Bone marrow (tissue), 2 donors: ENCODE measurements at regions not wholly inside any gene's neighbourhood (a gene's known extent, or its start where the extent isn't known, plus 50 kb on each side); places are given as distances from the start of the nearest gene placed in this dataset.
A peak's percentile ranks its signal among the peaks of the same experiment; 100 is the strongest.

Experiments used
- DNase-seq, 2 donors: peaks; one replicate each; lab custom pipeline; 2025; lab: John Stamatoyannopoulos, UW

- DNase-seq: no peak
Measured at GRCh38 chr12:89256060-89256459, 96.2 kb downstream of the DUSP6 start.

- DNase-seq: no peak
Measured at GRCh38 chr12:89253488-89253887, 98.8 kb downstream of the DUSP6 start.

GRCh38 chr12:89252284-89252683 lies 100.0 kb downstream of the DUSP6 start:
- DNase-seq: no peak

- DNase-seq: no peak
Measured at GRCh38 chr12:89251342-89252271, 100.7 kb downstream of the DUSP6 start.

- peak in 1 of 2 donors; percentile 37 for DNase-seq
Measured at GRCh38 chr12:89250636-89251035, 101.7 kb downstream of the DUSP6 start.

- DNase-seq: peak in 1 of 2 donors; percentile 23
Measured at GRCh38 chr12:89250213-89250612, 102.1 kb downstream of the DUSP6 start.

GRCh38 chr12:89247967-89248366 lies 104.3 kb downstream of the DUSP6 start:
- no peak for DNase-seq

GRCh38 chr12:89247541-89247942 lies 104.8 kb downstream of the DUSP6 start:
- DNase-seq: no peak

GRCh38 chr12:89245090-89245489 lies 107.2 kb downstream of the DUSP6 start:
- DNase-seq: peak in 1 of 2 donors; percentile 54

GRCh38 chr12:89244536-89244935 lies 107.8 kb downstream of the DUSP6 start:
- peak in 1 of 2 donors; percentile 64 for DNase-seq

- DNase-seq: no peak
Measured at GRCh38 chr12:89243771-89244170, 108.5 kb downstream of the DUSP6 start.

GRCh38 chr12:89239534-89239933 lies 112.8 kb downstream of the DUSP6 start:
- no peak for DNase-seq

- DNase-seq: no peak
Measured at GRCh38 chr12:89238593-89238992, 113.7 kb downstream of the DUSP6 start.

- no peak for DNase-seq
Measured at GRCh38 chr12:89237763-89238162, 114.5 kb downstream of the DUSP6 start.

GRCh38 chr12:89236748-89237383 lies 115.4 kb downstream of the DUSP6 start:
- DNase-seq: no peak

GRCh38 chr12:89236237-89236636 lies 116.1 kb downstream of the DUSP6 start:
- no peak for DNase-seq

- peak in 1 of 2 donors; percentile 47 for DNase-seq
Measured at GRCh38 chr12:89235189-89235993, 116.9 kb downstream of the DUSP6 start.

GRCh38 chr12:89234324-89235114 lies 117.8 kb downstream of the DUSP6 start:
- DNase-seq: no peak

- DNase-seq: no peak
Measured at GRCh38 chr12:89231686-89232085, 120.6 kb downstream of the DUSP6 start.

GRCh38 chr12:89230376-89231315 lies 121.7 kb downstream of the DUSP6 start:
- no peak for DNase-seq
